ENCODE measurements at regions not wholly inside any gene's neighbourhood (a gene's known extent, or its start where the extent isn't known, plus 50 kb on each side); places are given as distances from the start of the nearest gene placed in this dataset.

DNA sequence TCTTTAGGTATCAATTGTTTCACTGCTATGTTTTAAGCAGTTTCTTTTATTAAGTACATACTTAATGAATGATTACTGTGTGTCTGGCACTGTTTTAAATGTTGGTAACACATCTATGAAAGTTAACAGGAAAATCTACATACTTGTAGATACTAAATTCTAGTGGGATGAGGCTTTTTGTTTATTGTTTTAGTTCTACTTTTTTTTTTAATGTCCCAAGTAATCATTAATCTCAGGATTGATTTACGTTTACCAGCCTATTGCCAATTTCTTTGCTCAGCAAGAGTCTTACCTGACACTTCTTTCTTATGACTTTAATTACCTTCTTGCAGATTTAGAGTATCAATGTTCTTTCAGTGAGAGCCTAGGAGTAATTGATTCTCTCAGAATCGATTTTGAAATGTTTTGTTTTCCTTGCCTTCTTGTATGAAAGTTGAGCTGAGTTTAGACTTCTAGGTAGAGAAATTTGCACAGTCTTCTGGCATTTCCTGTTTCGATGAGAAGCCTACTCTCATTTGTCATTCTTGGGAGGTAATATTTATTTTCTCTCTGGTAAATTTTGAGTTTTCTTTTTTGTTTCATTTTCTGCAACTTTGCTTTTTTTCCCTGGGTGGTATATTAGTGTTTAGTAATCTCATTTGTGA is 235.2 kb upstream of the ANKRD50 start:
- Histone ChIP-seq H3K79me2 (ENCODE audit: control insufficient read depth, insufficient read depth, low read length) (no peaks in the 10 kb centered on the region), H3K27me3 (ENCODE audit: control insufficient read depth, insufficient read depth, low read length) (no peaks in the 10 kb centered on the region), H3K9ac (ENCODE audit: insufficient read depth, low read length) (no peak overlapping the region), H3K4me3 (replicated peaks in 1 of 4; ENCODE audit: control extremely low read depth in 1 of 4, insufficient read depth in 1 of 4, low read depth in 3 of 4, low read length in 4 of 4) (no peak overlapping the region), H3K4me1 (ENCODE audit: control insufficient read depth, extremely low read depth, insufficient read depth, low read length) (no peaks in the 10 kb centered on the region), H3K36me3 (ENCODE audit: control insufficient read depth, insufficient read depth, low read length) (no peaks in the 10 kb centered on the region), H3K9me3 (ENCODE audit: control insufficient read depth, insufficient read depth, low read depth, low read length) (no peaks in the 10 kb centered on the region), H4K20me1 (ENCODE audit: control insufficient read depth, extremely low read depth, insufficient read depth, low read length) (no peaks in the 10 kb centered on the region), H3K27ac (ENCODE audit: insufficient read depth, low read length) (no peak overlapping the region), H2AFZ (ENCODE audit: low read length) (no peak overlapping the region), H3K4me2 (ENCODE audit: extremely low read depth, insufficient read depth, low read length) (no peak overlapping the region)
- TF ChIP-seq, protein P1, sequence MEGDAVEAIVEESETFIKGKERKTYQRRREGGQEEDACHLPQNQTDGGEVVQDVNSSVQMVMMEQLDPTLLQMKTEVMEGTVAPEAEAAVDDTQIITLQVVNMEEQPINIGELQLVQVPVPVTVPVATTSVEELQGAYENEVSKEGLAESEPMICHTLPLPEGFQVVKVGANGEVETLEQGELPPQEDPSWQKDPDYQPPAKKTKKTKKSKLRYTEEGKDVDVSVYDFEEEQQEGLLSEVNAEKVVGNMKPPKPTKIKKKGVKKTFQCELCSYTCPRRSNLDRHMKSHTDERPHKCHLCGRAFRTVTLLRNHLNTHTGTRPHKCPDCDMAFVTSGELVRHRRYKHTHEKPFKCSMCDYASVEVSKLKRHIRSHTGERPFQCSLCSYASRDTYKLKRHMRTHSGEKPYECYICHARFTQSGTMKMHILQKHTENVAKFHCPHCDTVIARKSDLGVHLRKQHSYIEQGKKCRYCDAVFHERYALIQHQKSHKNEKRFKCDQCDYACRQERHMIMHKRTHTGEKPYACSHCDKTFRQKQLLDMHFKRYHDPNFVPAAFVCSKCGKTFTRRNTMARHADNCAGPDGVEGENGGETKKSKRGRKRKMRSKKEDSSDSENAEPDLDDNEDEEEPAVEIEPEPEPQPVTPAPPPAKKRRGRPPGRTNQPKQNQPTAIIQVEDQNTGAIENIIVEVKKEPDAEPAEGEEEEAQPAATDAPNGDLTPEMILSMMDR (conservative IDR thresholded peaks at IDR 0.05 in 1 of 2, IDR thresholded peaks at IDR 0.05 in 1 of 2; ENCODE audit: low read depth in 1 of 2, low read length in 2 of 2) = no peak
- no peak for TF ChIP-seq EZH2 (IDR thresholded peaks at IDR 0.05; ENCODE audit: low read length, missing control alignments)
- DNase-seq (ENCODE audit: low read depth in 2 of 2) = peak in 1 of 2 donors; percentile 40

DNA sequence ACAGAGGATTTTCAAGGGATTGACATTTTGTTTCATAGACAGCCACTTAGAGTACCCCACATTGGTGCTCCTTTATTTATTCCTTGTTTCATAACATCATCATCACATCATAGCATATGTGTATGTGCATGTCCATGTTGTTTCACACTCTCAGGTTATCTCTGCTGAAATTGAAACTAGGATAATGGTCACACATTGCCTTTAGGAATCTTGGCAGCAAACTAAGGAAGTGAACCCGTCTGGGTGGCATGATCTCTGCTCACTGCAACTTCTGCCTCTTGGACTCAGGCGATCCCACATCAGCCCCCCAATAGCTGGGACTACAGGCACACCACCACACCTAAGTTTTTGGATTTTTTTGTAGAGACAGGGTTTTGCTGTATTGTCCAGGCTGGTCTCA is 234.2 kb upstream of the ANKRD50 start:
- Histone ChIP-seq H3K36me3 (ENCODE audit: control insufficient read depth, insufficient read depth, low read length) (no peaks in the 10 kb centered on the region), H3K27ac (ENCODE audit: insufficient read depth, low read length) (no peak overlapping the region), H2AFZ (ENCODE audit: low read length) (peak overlapping the region; percentile 7), H3K4me3 (replicated peaks in 1 of 4; ENCODE audit: control extremely low read depth in 1 of 4, insufficient read depth in 1 of 4, low read depth in 3 of 4, low read length in 4 of 4) (no peak overlapping the region), H4K20me1 (ENCODE audit: control insufficient read depth, extremely low read depth, insufficient read depth, low read length) (no peaks in the 10 kb centered on the region), H3K79me2 (ENCODE audit: control insufficient read depth, insufficient read depth, low read length) (no peaks in the 10 kb centered on the region), H3K4me2 (ENCODE audit: extremely low read depth, insufficient read depth, low read length) (no peak overlapping the region), H3K9ac (ENCODE audit: insufficient read depth, low read length) (no peak overlapping the region), H3K9me3 (ENCODE audit: control insufficient read depth, insufficient read depth, low read depth, low read length) (no peaks in the 10 kb centered on the region), H3K4me1 (ENCODE audit: control insufficient read depth, extremely low read depth, insufficient read depth, low read length) (no peaks in the 10 kb centered on the region), H3K27me3 (ENCODE audit: control insufficient read depth, insufficient read depth, low read length) (no peaks in the 10 kb centered on the region)
- no peak for DNase-seq (ENCODE audit: low read depth in 2 of 2)
- TF ChIP-seq, protein P1 (conservative IDR thresholded peaks at IDR 0.05 in 1 of 2, IDR thresholded peaks at IDR 0.05 in 1 of 2; ENCODE audit: low read depth in 1 of 2, low read length in 2 of 2) = no peak
- TF ChIP-seq EZH2 (IDR thresholded peaks at IDR 0.05; ENCODE audit: low read length, missing control alignments) = no peak

DNA sequence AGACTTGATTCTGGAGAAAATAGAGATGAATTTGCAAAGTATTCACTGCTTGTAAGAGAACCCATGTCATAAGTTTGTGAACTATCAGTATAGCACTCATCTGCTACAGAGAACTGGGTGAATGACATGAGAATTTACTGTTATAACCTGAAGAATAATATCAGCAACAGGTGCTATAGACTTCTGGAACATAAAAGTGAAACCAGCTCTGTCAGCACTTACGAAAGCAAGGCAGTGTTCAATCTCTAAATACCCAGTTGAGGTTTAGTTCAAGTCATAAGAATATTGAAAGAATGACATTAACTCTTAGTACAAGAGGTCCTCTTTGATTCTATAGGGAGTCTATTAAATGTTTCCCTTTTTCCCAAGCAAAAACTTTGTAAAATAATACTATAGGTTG is 232.9 kb upstream of the ANKRD50 start:
- no peak overlapping the region for H3K4me3 ChIP-seq (replicated peaks in 1 of 4; ENCODE audit: control extremely low read depth in 1 of 4, insufficient read depth in 1 of 4, low read depth in 3 of 4, low read length in 4 of 4)
- H3K9me3 ChIP-seq (ENCODE audit: control insufficient read depth, insufficient read depth, low read depth, low read length) = no peaks in the 10 kb centered on the region
- no peak overlapping the region for H3K4me2 ChIP-seq (ENCODE audit: extremely low read depth, insufficient read depth, low read length)
- no peaks in the 10 kb centered on the region for H4K20me1 ChIP-seq (ENCODE audit: control insufficient read depth, extremely low read depth, insufficient read depth, low read length)
- no peak overlapping the region for H3K27ac ChIP-seq (ENCODE audit: insufficient read depth, low read length)
- H3K36me3 ChIP-seq (ENCODE audit: control insufficient read depth, insufficient read depth, low read length) = no peaks in the 10 kb centered on the region
- H3K79me2 ChIP-seq (ENCODE audit: control insufficient read depth, insufficient read depth, low read length) = no peaks in the 10 kb centered on the region
- peaks cover 4% of the 10 kb centered on the region for H3K4me1 ChIP-seq (ENCODE audit: control insufficient read depth, extremely low read depth, insufficient read depth, low read length)
- no peaks in the 10 kb centered on the region for H3K27me3 ChIP-seq (ENCODE audit: control insufficient read depth, insufficient read depth, low read length)
- H2AFZ ChIP-seq (ENCODE audit: low read length) = peak overlapping the region; percentile 2
- DNase-seq (ENCODE audit: low read depth in 2 of 2) = no peak
- H3K9ac ChIP-seq (ENCODE audit: insufficient read depth, low read length) = no peak overlapping the region
- TF ChIP-seq, protein P1 (conservative IDR thresholded peaks at IDR 0.05 in 1 of 2, IDR thresholded peaks at IDR 0.05 in 1 of 2; ENCODE audit: low read depth in 1 of 2, low read length in 2 of 2) = no peak
- TF ChIP-seq EZH2 (IDR thresholded peaks at IDR 0.05; ENCODE audit: low read length, missing control alignments) = no peak

All from fibroblast of lung (primary cell).